ENCODE measurements at regions not wholly inside any gene's neighbourhood (a gene's known extent, or its start where the extent isn't known, plus 50 kb on each side); places are given as distances from the start of the nearest gene placed in this dataset.

GRCh38 chr13:68232351-68233130 lies 1002.4 kb upstream of the PCDH9 start:
- no peak for DNase-seq

GRCh38 chr13:68214691-68215415 lies 984.7 kb upstream of the PCDH9 start:
- no peak for DNase-seq

GRCh38 chr13:68199271-68199670 lies 969.1 kb upstream of the PCDH9 start:
- no peak for DNase-seq

- DNase-seq, result no peak
Measured at GRCh38 chr13:68190818-68191217, 960.7 kb upstream of the PCDH9 start.

GRCh38 chr13:68185444-68186141 lies 955.5 kb upstream of the PCDH9 start:
- no peak for DNase-seq

- DNase-seq, result no peak
Measured at GRCh38 chr13:68176475-68176874, 946.3 kb upstream of the PCDH9 start.

- DNase-seq, result no peak
Measured at GRCh38 chr13:68174893-68175292, 944.8 kb upstream of the PCDH9 start.

GRCh38 chr13:68173111-68173510 lies 943.0 kb upstream of the PCDH9 start:
- no peak for DNase-seq

- no peak for DNase-seq
Measured at GRCh38 chr13:68170961-68171360, 940.8 kb upstream of the PCDH9 start.

GRCh38 chr13:68168448-68168847 lies 938.3 kb upstream of the PCDH9 start:
- no peak for DNase-seq

- no peak for DNase-seq
Measured at GRCh38 chr13:68160466-68160865, 930.3 kb upstream of the PCDH9 start.

GRCh38 chr13:68152414-68152813 lies 922.3 kb upstream of the PCDH9 start:
- DNase-seq, result no peak

- DNase-seq, result no peak
Measured at GRCh38 chr13:68145852-68146251, 915.7 kb upstream of the PCDH9 start.

GRCh38 chr13:68128297-68128915 lies 898.3 kb upstream of the PCDH9 start:
- DNase-seq, result no peak

- no peak for DNase-seq
Measured at GRCh38 chr13:68125087-68125480, 894.9 kb upstream of the PCDH9 start.

- DNase-seq, result no peak
Measured at GRCh38 chr13:68124437-68125086, 894.4 kb upstream of the PCDH9 start.

- no peak for DNase-seq
Measured at GRCh38 chr13:68110178-68110768, 880.1 kb upstream of the PCDH9 start.

GRCh38 chr13:68107667-68108066 lies 877.5 kb upstream of the PCDH9 start:
- no peak for DNase-seq

GRCh38 chr13:68099631-68100030 lies 869.5 kb upstream of the PCDH9 start:
- no peak for DNase-seq

- no peak for DNase-seq
Measured at GRCh38 chr13:68081061-68081460, 850.9 kb upstream of the PCDH9 start.

GRCh38 chr13:68078874-68079273 lies 848.7 kb upstream of the PCDH9 start:
- DNase-seq, result no peak

GRCh38 chr13:68078469-68078868 lies 848.3 kb upstream of the PCDH9 start:
- no peak for DNase-seq
